Tibial nerve (tissue), 4 donors: ENCODE measurements at regions not wholly inside any gene's neighbourhood (a gene's known extent, or its start where the extent isn't known, plus 50 kb on each side); places are given as distances from the start of the nearest gene placed in this dataset.

ENCODE experiments used
- DNase-seq, 2 donors: peaks; one replicate each; pipeline ENCODE4 v3.0.0-alpha.2; 2019; ENCODE audit warnings: low spot score in 2 of 2
- H3K27ac ChIP-seq, 4 donors: fragments of 200-600 bp; sonication (generic) in 3 of 4; one replicate each; pipeline ENCODE4 v1.5.1; 2017 to 2019; ENCODE audit warnings: mild to moderate bottlenecking in 1 of 4
- H3K27me3 ChIP-seq, 2 donors: fragments of 200-600 bp; sonication (generic) in 1 of 2; one replicate each; pipeline versions ENCODE4 v1.5.1 to v1.6.0; 2017 to 2019
- H3K36me3 ChIP-seq, 3 donors: fragments of 200-600 bp; sonication (generic); one replicate each; pipeline ENCODE4 v1.5.1; 2018 to 2019
- H3K4me1 ChIP-seq, 4 donors: fragments of 200-600 bp; sonication (generic) in 3 of 4; one replicate each; pipeline ENCODE4 v1.5.1; 2017 to 2019
- H3K4me3 ChIP-seq, 4 donors: fragments of 200-600 bp; sonication (generic) in 3 of 4; one replicate each; pipeline ENCODE4 v1.5.1; 2017 to 2019; ENCODE audit warnings: mild to moderate bottlenecking in 1 of 4, moderate library complexity in 1 of 4
- H3K9me3 ChIP-seq, 4 donors: fragments of 200-600 bp; sonication (generic) in 3 of 4; one replicate each; pipeline ENCODE4 v1.5.1; 2017 to 2019
- EP300 ChIP-seq, 2 donors: sonication (generic); formaldehyde crosslinking; IDR thresholded peaks; one replicate each; pipeline ENCODE4 v1.6.1; 2017; ENCODE audit warnings: antibody characterized with exemption in 2 of 2, mild to moderate bottlenecking in 1 of 2
- POLR2A ChIP-seq, 2 donors: fragments of 450-650 bp; IDR thresholded peaks; one replicate each; pipeline ENCODE4 v1.6.1; 2017; ENCODE audit warnings: antibody characterized with exemption in 2 of 2, mild to moderate bottlenecking in 2 of 2, moderate library complexity in 2 of 2
- WGBS, 2 donors: methylation state at CpG; one replicate each; pipeline ENCODE4 v1.1.5; 2018; 5-methylcytosine and 5-hydroxymethylcytosine counted together
- TF ChIP-seq, protein P1 (sequence below), 5 experiments: fragments of 200-600 bp in 3 of 5; fragments of 450-650 bp in 2 of 5; sonication (generic) in 3 of 5; IDR thresholded peaks; one replicate each; pipeline ENCODE4 v1.5.1; 2016 to 2019; ENCODE audit warnings: antibody characterized with exemption in 5 of 5, mild to moderate bottlenecking in 3 of 5, moderate library complexity in 2 of 5

DNA sequence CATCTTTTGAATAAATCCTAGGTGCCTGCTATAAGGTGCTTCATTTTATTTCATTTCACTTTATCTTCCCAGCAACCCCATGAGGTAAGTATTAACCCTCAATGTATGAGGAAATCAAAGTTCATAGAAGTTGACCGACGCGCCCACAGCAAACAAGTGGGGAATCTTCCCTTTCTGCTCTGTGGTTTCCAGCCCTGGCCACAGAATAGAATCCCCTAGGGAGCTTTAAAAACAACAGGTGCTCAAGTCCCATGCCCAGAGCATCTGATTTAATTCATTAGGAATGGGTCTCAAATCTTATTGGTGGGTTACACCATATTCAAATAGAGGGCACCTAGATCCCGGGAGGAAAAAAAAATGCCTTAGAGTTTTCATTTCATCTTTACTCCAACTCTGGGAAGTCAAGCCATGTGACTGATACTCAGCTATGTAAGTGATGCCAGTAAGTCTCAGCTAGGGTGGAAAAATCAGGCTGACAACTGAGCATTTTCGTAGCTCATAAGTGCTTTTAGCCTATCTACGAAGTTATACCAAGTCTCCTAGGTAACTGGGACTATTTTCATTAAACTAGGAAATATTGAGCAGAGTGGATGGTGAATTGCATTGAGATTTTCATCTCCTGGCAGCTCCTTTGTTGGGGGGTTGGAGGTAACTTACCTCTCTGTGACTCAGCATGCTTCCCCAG is 353.4 kb upstream of the SLC30A5 start:
- Histone ChIP-seq H3K9me3 (no peaks in the 10 kb centered on the region), H3K27ac (no peak overlapping the region), H3K4me3 (no peak overlapping the region), H3K4me1 (no peaks in the 10 kb centered on the region), H3K27me3 (no peaks in the 10 kb centered on the region), H3K36me3 (no peaks in the 10 kb centered on the region)
- WGBS, 2 donors, result 88 to 94% methylated on average over 6 of the region's 6 CpGs
- TF ChIP-seq EP300 (IDR thresholded peaks at IDR 0.05) (no peak), POLR2A (IDR thresholded peaks at IDR 0.05) (no peak)
- TF ChIP-seq, protein P1, sequence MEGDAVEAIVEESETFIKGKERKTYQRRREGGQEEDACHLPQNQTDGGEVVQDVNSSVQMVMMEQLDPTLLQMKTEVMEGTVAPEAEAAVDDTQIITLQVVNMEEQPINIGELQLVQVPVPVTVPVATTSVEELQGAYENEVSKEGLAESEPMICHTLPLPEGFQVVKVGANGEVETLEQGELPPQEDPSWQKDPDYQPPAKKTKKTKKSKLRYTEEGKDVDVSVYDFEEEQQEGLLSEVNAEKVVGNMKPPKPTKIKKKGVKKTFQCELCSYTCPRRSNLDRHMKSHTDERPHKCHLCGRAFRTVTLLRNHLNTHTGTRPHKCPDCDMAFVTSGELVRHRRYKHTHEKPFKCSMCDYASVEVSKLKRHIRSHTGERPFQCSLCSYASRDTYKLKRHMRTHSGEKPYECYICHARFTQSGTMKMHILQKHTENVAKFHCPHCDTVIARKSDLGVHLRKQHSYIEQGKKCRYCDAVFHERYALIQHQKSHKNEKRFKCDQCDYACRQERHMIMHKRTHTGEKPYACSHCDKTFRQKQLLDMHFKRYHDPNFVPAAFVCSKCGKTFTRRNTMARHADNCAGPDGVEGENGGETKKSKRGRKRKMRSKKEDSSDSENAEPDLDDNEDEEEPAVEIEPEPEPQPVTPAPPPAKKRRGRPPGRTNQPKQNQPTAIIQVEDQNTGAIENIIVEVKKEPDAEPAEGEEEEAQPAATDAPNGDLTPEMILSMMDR (IDR thresholded peaks at IDR 0.05), result no peak
- no peak for DNase-seq

DNA sequence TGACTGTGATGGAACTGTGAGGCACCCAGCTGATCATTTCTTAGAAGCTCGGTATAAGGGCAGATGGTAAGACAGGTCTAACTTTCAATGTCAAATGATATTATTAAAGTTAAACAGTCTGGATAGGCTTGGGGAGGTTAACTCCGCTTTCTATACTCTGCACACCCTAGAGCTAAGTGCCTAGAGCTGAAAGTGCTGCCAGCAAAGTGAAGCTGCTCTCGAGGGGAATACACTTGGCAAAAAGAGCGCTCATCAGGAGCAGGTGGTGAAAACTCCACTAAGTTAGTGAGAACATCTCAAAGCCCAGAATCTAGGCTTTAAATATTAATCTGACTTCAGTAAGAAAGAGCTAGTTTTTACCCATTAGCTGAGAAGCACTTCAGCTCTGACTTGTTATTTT is 349.6 kb upstream of the SLC30A5 start:
- no peaks in the 10 kb centered on the region for H3K4me1 ChIP-seq
- DNase-seq, result no peak
- no peak overlapping the region for H3K4me3 ChIP-seq
- 88 to 89% methylated on average over 4 of the region's 4 CpGs for WGBS, 2 donors
- no peaks in the 10 kb centered on the region for H3K27me3 ChIP-seq
- H3K36me3 ChIP-seq, result no peaks in the 10 kb centered on the region
- TF ChIP-seq POLR2A (IDR thresholded peaks at IDR 0.05), result no peak
- no peak for TF ChIP-seq EP300 (IDR thresholded peaks at IDR 0.05)
- TF ChIP-seq, protein P1 (IDR thresholded peaks at IDR 0.05), result no peak
- H3K27ac ChIP-seq, result no peak overlapping the region
- H3K9me3 ChIP-seq, result no peaks in the 10 kb centered on the region

DNA sequence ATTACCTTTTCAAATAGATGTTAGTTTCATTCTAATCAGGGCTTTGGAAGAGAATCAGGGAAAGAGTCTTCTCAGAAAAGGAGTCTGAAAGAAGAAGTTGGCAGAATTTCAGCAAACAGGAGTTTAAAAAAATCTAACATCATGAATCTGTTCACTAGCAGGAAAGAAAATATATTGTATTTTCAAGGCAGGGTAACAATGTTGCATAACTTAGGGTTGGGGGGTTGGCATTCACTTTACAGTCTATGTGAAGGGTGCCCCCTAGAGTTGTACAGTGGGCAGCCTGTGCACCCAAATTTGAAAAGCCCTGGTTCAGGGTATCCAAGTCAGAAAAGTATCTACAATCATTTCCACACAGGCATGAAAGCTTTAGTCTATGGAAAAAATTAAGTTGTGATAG is 348.4 kb upstream of the SLC30A5 start:
- Histone ChIP-seq H3K4me1 (no peaks in the 10 kb centered on the region), H3K27ac (no peak overlapping the region), H3K4me3 (no peak overlapping the region), H3K36me3 (no peaks in the 10 kb centered on the region), H3K9me3 (no peaks in the 10 kb centered on the region), H3K27me3 (no peaks in the 10 kb centered on the region)
- DNase-seq, result no peak
- TF ChIP-seq, protein P1 (IDR thresholded peaks at IDR 0.05), result no peak
- TF ChIP-seq POLR2A (IDR thresholded peaks at IDR 0.05) (no peak), EP300 (IDR thresholded peaks at IDR 0.05) (no peak)

DNA sequence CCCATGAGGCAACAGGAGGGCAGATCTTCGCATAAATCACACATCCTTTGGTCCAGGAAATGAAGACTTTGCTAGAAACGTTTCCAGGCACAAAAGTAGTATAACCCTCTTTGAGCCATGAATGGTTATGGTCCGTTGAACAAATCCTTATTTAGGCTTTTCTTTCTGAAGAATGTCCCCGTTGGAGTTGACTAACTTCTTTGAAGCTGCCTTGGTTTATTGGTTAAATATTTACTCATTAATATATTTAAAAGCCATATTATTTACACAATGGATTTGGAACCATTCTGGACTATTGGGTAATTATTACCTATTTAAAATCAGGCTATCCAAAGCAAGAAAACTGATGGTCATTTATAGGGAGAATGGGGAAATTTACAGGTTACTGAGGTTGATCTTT is 347.6 kb upstream of the SLC30A5 start:
- H3K4me3 ChIP-seq, result no peak overlapping the region
- no peak overlapping the region for H3K27ac ChIP-seq
- TF ChIP-seq, protein P1 (IDR thresholded peaks at IDR 0.05), result no peak
- TF ChIP-seq POLR2A (IDR thresholded peaks at IDR 0.05) (no peak), EP300 (IDR thresholded peaks at IDR 0.05) (no peak)
- H3K36me3 ChIP-seq, result no peaks in the 10 kb centered on the region
- H3K4me1 ChIP-seq, result no peaks in the 10 kb centered on the region
- 57 to 62% methylated on average over 4 of the region's 4 CpGs for WGBS, 2 donors
- no peaks in the 10 kb centered on the region for H3K27me3 ChIP-seq
- H3K9me3 ChIP-seq, result no peaks in the 10 kb centered on the region
- no peak for DNase-seq

DNA sequence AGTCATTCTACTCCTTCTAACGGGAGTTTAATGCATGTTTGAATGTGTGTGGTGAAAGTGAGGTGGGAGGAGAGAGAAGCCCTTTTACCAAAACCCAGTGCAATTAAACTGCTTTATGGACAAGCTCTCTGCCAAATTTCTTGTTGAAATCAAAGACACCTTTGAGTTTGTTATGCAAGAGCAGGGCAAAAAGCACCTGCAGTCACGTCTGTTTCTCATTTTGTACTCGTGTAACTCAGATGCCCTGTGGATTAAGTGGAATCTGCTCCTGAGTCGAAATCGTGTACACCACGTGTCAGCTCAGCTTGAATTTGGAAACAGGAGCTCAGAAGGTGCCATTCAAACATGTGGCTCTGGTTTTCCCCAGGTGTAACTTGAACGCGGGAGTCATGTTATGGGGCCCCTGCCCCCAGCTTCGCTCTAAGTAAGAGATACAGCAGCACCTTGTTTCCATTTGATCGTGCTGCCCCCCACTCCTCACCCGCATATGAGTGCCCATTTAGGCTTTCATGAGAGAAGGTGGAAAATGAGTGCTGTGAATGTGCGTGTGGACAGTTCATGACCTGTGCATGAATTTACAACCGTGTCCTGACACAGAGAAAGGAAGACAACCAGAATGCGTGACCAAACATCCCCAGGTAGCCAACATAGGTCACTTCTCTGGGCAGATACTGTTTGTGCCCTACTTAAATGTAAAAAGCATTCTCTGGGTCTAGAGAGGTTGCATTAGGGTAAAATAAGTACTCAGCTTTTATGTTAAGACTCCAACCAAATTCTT is 347.0 kb upstream of the SLC30A5 start:
- H3K9me3 ChIP-seq, result no peaks in the 10 kb centered on the region
- no peak overlapping the region for H3K27ac ChIP-seq
- TF ChIP-seq, protein P1 (IDR thresholded peaks at IDR 0.05), result no peak
- no peak for TF ChIP-seq POLR2A (IDR thresholded peaks at IDR 0.05)
- TF ChIP-seq EP300 (IDR thresholded peaks at IDR 0.05), result no peak
- H3K4me1 ChIP-seq, result no peaks in the 10 kb centered on the region
- no peaks in the 10 kb centered on the region for H3K27me3 ChIP-seq
- DNase-seq, result no peak
- no peak overlapping the region for H3K4me3 ChIP-seq
- WGBS, 2 donors, result 73 to 75% methylated on average over 14 of the region's 14 CpGs
- H3K36me3 ChIP-seq, result no peaks in the 10 kb centered on the region
